H9 (cell line): ENCODE measurements at regions not wholly inside any gene's neighbourhood (a gene's known extent, or its start where the extent isn't known, plus 50 kb on each side); places are given as distances from the start of the nearest gene placed in this dataset.

Experiments used
- DNase-seq: peaks from one replicate; pipeline ENCODE4 v3.0.0-alpha.2; 2017
- H2AFZ ChIP-seq: one replicate; pipeline ENCODE4 v1.6.1; 2013; ENCODE audit warnings: mild to moderate bottlenecking, low read length, control low read depth, moderate library complexity
- H2AK5ac ChIP-seq: 2 replicates; pipeline ENCODE4 v1.6.1; 2013; ENCODE audit warnings: low read length, control low read depth, mixed read lengths; ENCODE audit not compliant: insufficient read length
- H2BK120ac ChIP-seq: one replicate; pipeline ENCODE4 v1.6.1; 2013; ENCODE audit warnings: low read depth, mild to moderate bottlenecking, low read length, control low read depth, inconsistent platforms; ENCODE audit not compliant: poor library complexity, severe bottlenecking
- H2BK12ac ChIP-seq: 2 replicates; pipeline ENCODE4 v1.6.1; 2013; ENCODE audit warnings: low read length, control low read depth, mixed read lengths, low read depth; ENCODE audit not compliant: insufficient read length
- H2BK15ac ChIP-seq: 2 replicates; pipeline ENCODE4 v1.6.1; 2013; ENCODE audit warnings: low read depth, low read length, control low read depth
- H2BK20ac ChIP-seq: one replicate; pipeline ENCODE4 v1.6.1; 2013; ENCODE audit warnings: low read depth, mild to moderate bottlenecking, low read length, control low read depth, inconsistent platforms; ENCODE audit not compliant: poor library complexity, severe bottlenecking
- H2BK5ac ChIP-seq: 2 replicates; pipeline ENCODE4 v1.6.1; 2013; ENCODE audit warnings: low read length, control low read depth, mixed read lengths; ENCODE audit not compliant: insufficient read length
- H3K14ac ChIP-seq: 2 replicates; pipeline ENCODE4 v1.6.1; 2013; ENCODE audit warnings: low read length, control low read depth; ENCODE audit not compliant: insufficient read depth
- H3K18ac ChIP-seq: 2 replicates; pipeline ENCODE4 v1.6.1; 2013; ENCODE audit warnings: low read depth, mild to moderate bottlenecking, mixed read lengths, low read length, control low read depth; ENCODE audit not compliant: insufficient read length
- H3K23ac ChIP-seq: 2 replicates; pipeline ENCODE4 v1.6.1; 2013; ENCODE audit warnings: low read length, control low read depth, mixed read lengths, low read depth; ENCODE audit not compliant: insufficient read length
- H3K23me2 ChIP-seq: 2 replicates; pipeline ENCODE4 v1.6.1; 2013; ENCODE audit warnings: low read depth, mild to moderate bottlenecking, mixed read lengths, low read length, control low read depth; ENCODE audit not compliant: insufficient read length, poor library complexity, severe bottlenecking
- H3K27ac ChIP-seq: 2 replicates; pipeline ENCODE4 v1.5.1; 2013; ENCODE audit warnings: low read length, control low read depth, mixed read lengths, low read depth; ENCODE audit not compliant: insufficient read length
- H3K27me3 ChIP-seq: 2 replicates; pipeline ENCODE4 v1.6.1; 2013; ENCODE audit warnings: low read length, control low read depth, inconsistent platforms; ENCODE audit not compliant: insufficient read depth
- H3K4ac ChIP-seq: 2 replicates; pipeline ENCODE4 v1.6.1; 2013; ENCODE audit warnings: low read depth, mild to moderate bottlenecking, control low read depth, inconsistent platforms, low read length, moderate library complexity
- H3K4me1 ChIP-seq: 2 replicates; pipeline ENCODE4 v1.6.1; 2013; ENCODE audit warnings: low read length, control low read depth, inconsistent platforms; ENCODE audit not compliant: insufficient read depth
- H3K4me2 ChIP-seq: 2 replicates; pipeline ENCODE4 v1.6.1; 2013; ENCODE audit warnings: low read length, control low read depth, mixed read lengths; ENCODE audit not compliant: insufficient read length, insufficient read depth
- H3K56ac ChIP-seq: 2 replicates; pipeline ENCODE4 v1.6.1; 2013; ENCODE audit warnings: low read depth, mild to moderate bottlenecking, mixed read lengths, low read length, control low read depth; ENCODE audit not compliant: insufficient read length
- H3K79me1 ChIP-seq: 2 replicates; pipeline ENCODE4 v1.6.1; 2013; ENCODE audit warnings: low read depth, mild to moderate bottlenecking, moderate library complexity, low read length, control low read depth, inconsistent platforms; ENCODE audit not compliant: insufficient read depth, poor library complexity, severe bottlenecking
- H3K79me2 ChIP-seq: 2 replicates; pipeline ENCODE4 v1.6.1; 2013; ENCODE audit warnings: low read length, control low read depth, inconsistent platforms; ENCODE audit not compliant: insufficient read depth
- H3K9ac ChIP-seq: 2 replicates; pipeline ENCODE4 v1.6.1; 2013; ENCODE audit warnings: low read length, control low read depth, mixed read lengths; ENCODE audit not compliant: insufficient read length; ENCODE audit errors: extremely low read depth
- H3K9me3 ChIP-seq: one replicate; pipeline ENCODE4 v1.6.1; 2013; ENCODE audit warnings: low read depth, low read length, inconsistent platforms; ENCODE audit not compliant: control insufficient read depth
- H3T11ph ChIP-seq: one replicate; pipeline ENCODE4 v1.6.1; 2013; ENCODE audit warnings: mild to moderate bottlenecking, low read length, control low read depth, inconsistent platforms
- H4K20me1 ChIP-seq: one replicate; pipeline ENCODE4 v1.6.1; 2013; ENCODE audit not compliant: control insufficient read depth, insufficient read length, insufficient read depth
- H4K5ac ChIP-seq: 2 replicates; pipeline ENCODE4 v1.6.1; 2013; ENCODE audit warnings: low read depth, mild to moderate bottlenecking, mixed read lengths, low read length, control low read depth; ENCODE audit not compliant: insufficient read length
- H4K8ac ChIP-seq: replicated peaks from 2 replicates; pipeline ENCODE4 v1.6.1; 2013; ENCODE audit warnings: low read length, control low read depth, mixed read lengths, low read depth; ENCODE audit not compliant: insufficient read length
- H4K91ac ChIP-seq: 2 replicates; pipeline ENCODE4 v1.6.1; 2013; ENCODE audit warnings: low read depth, mild to moderate bottlenecking, moderate library complexity, mixed read lengths, low read length, control low read depth; ENCODE audit not compliant: insufficient read length
- H3K27ac Mint-ChIP-seq, 3 experiments: 2 replicates in 2 of 3; 3 replicates in 1 of 3; pipeline ENCODE4 v1.8.0; 2020 to 2021; ENCODE audit warnings: mixed read lengths in 3 of 3, mild to moderate bottlenecking in 1 of 3, moderate library complexity in 1 of 3
- H3K27me3 Mint-ChIP-seq: 2 replicates; pipeline ENCODE4 v1.8.0; 2021; ENCODE audit warnings: low read depth, mild to moderate bottlenecking, moderate library complexity, mixed read lengths
- H3K36me3 Mint-ChIP-seq, 3 experiments: 2 replicates in 2 of 3; 3 replicates in 1 of 3; pipeline ENCODE4 v1.8.0; 2020 to 2021; ENCODE audit warnings: low read depth in 3 of 3, mixed read lengths in 3 of 3; ENCODE audit not compliant: insufficient read depth in 1 of 3
- H3K4me1 Mint-ChIP-seq, 2 experiments: 2 replicates each; pipeline ENCODE4 v1.8.0; 2020; ENCODE audit warnings: mixed read lengths in 2 of 2
- H3K4me3 Mint-ChIP-seq, 2 experiments: 2 replicates in 1 of 2; 3 replicates in 1 of 2; pipeline ENCODE4 v1.8.0; 2020 to 2021; ENCODE audit warnings: mild to moderate bottlenecking in 2 of 2, mixed read lengths in 2 of 2, moderate library complexity in 1 of 2
- H3K9me3 Mint-ChIP-seq, 2 experiments: 2 replicates in 1 of 2; 3 replicates in 1 of 2; pipeline ENCODE4 v1.8.0; 2020; ENCODE audit warnings: mild to moderate bottlenecking in 2 of 2, mixed read lengths in 2 of 2, moderate library complexity in 1 of 2
- WGBS: extraction: QIAGEN DNeasy Blood & Tissue Kit; methylation state at CpG from one replicate; pipeline ENCODE4 v1.1.7; 2013; ENCODE audit warnings: missing lambda C conversion rate, low lambda C conversion rate, mixed read lengths; ENCODE audit not compliant: insufficient read length; ENCODE audit errors: extremely low coverage; 5-methylcytosine and 5-hydroxymethylcytosine counted together
- TF ChIP-seq, protein P1 (sequence below): fragments of 200-600 bp; sonication (generic); conservative IDR thresholded peaks from 3 replicates; pipeline ENCODE4 v1.8.0; 2021; ENCODE audit warnings: antibody characterized with exemption, mild to moderate bottlenecking

- no peaks in the 10 kb centered on the region for H3K79me2 ChIP-seq
- H3K18ac ChIP-seq = no peak overlapping the region
- H3K14ac ChIP-seq = no peak overlapping the region; the same call in 1 of the 2 replicates
- no CpG with 5 or more reads among the region's 9 CpGs for WGBS
- TF ChIP-seq, protein P1, sequence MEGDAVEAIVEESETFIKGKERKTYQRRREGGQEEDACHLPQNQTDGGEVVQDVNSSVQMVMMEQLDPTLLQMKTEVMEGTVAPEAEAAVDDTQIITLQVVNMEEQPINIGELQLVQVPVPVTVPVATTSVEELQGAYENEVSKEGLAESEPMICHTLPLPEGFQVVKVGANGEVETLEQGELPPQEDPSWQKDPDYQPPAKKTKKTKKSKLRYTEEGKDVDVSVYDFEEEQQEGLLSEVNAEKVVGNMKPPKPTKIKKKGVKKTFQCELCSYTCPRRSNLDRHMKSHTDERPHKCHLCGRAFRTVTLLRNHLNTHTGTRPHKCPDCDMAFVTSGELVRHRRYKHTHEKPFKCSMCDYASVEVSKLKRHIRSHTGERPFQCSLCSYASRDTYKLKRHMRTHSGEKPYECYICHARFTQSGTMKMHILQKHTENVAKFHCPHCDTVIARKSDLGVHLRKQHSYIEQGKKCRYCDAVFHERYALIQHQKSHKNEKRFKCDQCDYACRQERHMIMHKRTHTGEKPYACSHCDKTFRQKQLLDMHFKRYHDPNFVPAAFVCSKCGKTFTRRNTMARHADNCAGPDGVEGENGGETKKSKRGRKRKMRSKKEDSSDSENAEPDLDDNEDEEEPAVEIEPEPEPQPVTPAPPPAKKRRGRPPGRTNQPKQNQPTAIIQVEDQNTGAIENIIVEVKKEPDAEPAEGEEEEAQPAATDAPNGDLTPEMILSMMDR = no peak
- Mint-ChIP-seq H3K4me3 (no peak overlapping the region; a peak in 1 of 5 replicates), H3K36me3 (no peaks in the 10 kb centered on the region), H3K27ac (peak overlapping the region in 1 of 3 experiments; percentile 57; a peak in 1 of 7 replicates), H3K9me3 (no peaks in the 10 kb centered on the region), H3K27me3 (peaks cover 1% of the 10 kb centered on the region), H3K4me1 (no peaks in the 10 kb centered on the region)
- H4K91ac ChIP-seq = no peak overlapping the region
- H2BK120ac ChIP-seq = no peak overlapping the region
- H4K20me1 ChIP-seq = no peaks in the 10 kb centered on the region
- no peak overlapping the region for H3K9ac ChIP-seq
- no peak overlapping the region for H2BK15ac ChIP-seq
- H2BK12ac ChIP-seq = no peak overlapping the region
- no peak overlapping the region for H4K5ac ChIP-seq
- H3K27ac ChIP-seq = no peak overlapping the region
- no peak overlapping the region for H2BK20ac ChIP-seq
- no peaks in the 10 kb centered on the region for H3K79me1 ChIP-seq
- H2BK5ac ChIP-seq = no peak overlapping the region
- no peak overlapping the region for H3K4me2 ChIP-seq
- H4K8ac ChIP-seq = no peak overlapping the region
- H3K27me3 ChIP-seq = no peaks in the 10 kb centered on the region
- H3K4me1 ChIP-seq = no peaks in the 10 kb centered on the region
- H3K23ac ChIP-seq = no peak overlapping the region
- no peaks in the 10 kb centered on the region for H3K23me2 ChIP-seq
- no peak overlapping the region for H2AK5ac ChIP-seq
- H3T11ph ChIP-seq = no peak overlapping the region
- no peak overlapping the region for H3K4ac ChIP-seq
- H3K56ac ChIP-seq = no peak overlapping the region
- no peak overlapping the region for H2AFZ ChIP-seq
- DNase-seq = no peak
- H3K9me3 ChIP-seq = no peaks in the 10 kb centered on the region
These were observed 53.9 kb downstream of the CEBPB start for GRCh38 chr20:50244352-50245149.
